HG02623 (cell line): ENCODE measurements at regions not wholly inside any gene's neighbourhood (a gene's known extent, or its start where the extent isn't known, plus 50 kb on each side); places are given as distances from the start of the nearest gene placed in this dataset.

Experiments used
- ATAC-seq: cut with Tn5 transposase; IDR thresholded peaks from one replicate; pipeline ENCODE4 v1.9.1; 2021; ENCODE audit warnings: moderate library complexity; ENCODE audit not compliant: unreplicated experiment

DNA sequence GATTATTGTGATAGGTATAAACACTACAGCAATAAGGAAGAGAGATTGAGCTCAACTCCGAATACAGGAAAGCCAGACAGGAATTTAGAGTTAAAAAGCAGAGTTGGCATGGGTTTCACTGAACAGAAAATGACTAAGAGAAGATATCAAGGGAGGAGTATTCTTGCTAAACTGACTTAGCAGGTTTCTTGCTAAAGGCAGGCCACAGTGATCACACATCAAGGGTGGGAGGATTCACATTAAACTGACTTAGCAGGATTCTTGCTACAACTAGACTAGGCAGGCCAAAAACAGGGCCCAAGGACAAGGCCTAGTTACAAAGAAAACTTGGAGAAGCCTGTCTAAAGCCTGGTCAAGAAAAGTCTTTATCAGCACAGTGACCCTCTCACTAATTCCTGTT, 195.1 kb downstream of the MAGEB5 start:
- no peak for ATAC-seq

DNA sequence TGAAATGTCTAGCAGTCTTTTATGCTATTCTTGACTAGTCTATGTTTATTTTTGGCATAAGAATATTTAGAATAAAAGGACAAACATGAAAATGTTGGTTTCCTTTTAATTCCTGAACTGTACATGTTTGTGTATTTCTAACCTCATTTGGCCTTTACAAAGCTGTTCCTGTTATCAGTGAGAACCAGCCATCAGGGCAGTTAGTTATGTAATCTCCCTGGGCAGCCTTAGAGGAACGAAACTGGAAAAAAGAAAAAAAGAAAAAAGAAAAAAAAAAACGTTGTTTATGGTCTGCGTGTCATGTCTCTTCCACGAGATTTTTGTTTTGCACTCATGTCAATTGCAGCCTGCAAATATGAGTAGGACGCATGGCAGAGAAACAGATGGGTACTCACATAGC, 193.7 kb downstream of the MAGEB5 start:
- ATAC-seq: no peak

DNA sequence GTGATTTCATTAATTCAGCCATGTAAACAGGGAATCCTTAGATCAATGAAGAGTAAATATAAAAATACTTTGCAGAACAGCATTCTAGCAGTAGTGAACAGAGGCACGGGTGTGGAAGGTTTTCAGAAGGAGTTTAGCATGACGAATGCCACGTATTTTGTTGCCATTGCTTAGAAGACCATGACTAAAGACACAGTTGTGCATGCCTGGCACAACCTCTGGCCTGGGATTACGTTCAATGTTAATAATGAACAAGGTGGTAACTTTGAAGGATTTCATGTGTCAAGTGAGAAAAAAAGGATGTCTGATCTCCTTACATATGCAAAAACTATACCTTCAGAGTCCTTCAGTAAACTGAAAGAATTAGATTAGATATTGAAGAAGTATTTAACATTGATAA, 171.9 kb downstream of the MAGEB5 start:
- ATAC-seq: no peak

DNA sequence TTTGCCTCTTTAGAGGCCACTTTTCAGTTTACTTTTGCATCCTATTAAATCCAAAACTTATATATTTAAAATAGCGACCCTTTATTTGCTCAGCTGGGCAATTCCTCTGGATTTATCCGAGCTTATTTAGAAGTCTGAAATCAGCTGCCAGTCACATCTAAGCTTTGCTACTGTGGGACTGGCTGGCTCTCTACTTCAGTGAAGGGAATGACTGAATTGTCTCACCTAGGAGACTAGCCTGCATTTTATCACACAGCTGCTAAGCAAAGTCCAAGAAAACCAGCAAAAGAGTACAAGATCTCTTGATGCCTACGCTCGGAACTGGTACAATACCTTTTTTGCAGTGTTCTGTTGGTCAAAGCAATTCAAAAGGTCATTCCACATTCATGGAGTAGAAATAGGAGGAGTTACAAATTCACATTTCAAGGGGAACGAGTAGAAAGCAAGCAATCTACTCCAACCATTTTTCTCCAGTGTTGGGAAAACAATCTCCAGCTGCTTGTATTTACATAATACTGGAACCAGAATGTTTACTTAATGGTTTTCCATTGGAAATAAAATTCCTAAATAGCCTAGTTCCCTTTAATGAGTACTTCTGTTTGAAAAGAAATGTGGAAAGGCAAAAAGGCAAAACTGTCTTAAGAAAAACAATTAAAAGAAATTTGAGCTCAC, 160.2 kb downstream of the MAGEB5 start:
- no peak for ATAC-seq

DNA sequence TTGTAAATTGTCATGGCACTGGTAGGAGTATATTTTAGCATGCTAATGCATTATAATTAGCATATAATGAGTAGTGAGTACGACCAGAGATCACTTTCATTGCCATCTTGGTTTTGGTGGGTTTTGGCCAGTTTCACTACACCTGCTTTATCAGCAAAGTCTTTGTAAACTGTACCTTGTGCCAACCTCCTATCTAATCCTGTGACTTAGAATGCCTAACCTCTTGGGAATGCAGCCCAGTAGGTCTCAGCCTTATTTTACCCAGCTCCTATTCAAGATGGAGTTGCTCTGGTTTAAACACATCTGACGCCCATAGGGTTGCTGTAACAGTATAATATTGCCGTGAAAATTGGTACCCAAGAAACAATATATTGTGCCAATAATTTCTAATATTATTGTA, 159.4 kb downstream of the MAGEB5 start:
- no peak for ATAC-seq

DNA sequence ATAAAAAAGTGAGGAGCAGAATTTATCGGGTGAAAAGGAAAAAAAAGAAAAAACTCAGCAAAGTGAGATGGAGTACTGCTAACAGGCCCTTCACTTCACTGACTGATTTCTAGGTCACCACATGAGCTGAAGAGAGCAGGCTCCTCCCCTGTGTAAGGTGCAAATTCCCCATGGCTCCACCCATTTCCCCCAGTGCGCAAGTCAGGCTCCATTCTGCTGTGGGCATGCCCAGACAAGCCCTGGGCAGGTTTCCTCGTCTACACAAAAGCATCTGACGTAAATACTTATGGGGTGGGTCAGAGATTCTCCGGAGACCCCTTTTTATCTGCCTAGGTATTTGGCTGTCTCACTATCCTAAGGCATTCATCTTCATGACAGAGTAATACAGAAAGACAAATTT, 157.9 kb downstream of the MAGEB5 start:
- ATAC-seq: no peak

GRCh38 chrX:26352891-26353430, 137.0 kb downstream of the MAGEB5 start:
- no peak for ATAC-seq

DNA sequence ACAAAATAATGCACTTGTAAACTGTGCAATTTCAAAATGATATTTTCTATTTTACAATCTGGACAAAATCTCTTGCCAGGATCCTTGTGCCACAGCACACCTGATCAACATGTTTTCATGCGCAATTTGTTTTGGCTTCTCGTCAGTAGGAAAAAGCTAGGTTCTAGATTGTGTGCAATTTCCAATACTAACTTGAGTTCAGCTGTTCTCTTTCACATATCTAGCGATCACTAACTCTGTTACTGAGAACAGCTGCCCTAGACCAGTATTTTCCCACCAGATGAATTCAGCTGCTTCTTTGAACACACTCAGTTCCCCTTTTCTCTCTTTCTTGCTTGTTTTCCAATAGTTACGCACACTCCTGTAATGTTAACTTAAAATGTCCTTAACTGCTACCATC, 131.2 kb downstream of the MAGEB5 start:
- no peak for ATAC-seq

DNA sequence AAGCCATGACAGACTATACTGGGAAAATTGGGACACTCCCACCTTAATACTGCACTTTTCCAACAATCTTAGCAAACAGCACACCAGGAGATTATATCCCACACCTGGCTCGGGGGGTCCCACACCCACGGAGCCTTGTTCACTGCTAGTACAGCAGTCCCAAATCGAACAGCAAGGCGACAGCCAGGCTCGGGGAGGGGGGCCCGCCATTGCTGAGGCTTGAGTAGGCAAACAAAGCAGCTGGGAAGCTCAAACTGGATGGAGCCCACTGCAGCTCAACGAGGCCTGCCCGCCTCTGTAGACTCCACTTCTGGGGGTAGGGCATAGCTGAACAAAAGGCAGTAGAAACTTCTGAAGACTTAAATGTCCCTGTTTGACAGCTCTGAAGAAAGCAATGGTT, 118.3 kb downstream of the MAGEB5 start:
- ATAC-seq: no peak

- ATAC-seq: no peak
Measured at GRCh38 chrX:26328608-26329319, 112.8 kb downstream of the MAGEB5 start.

GRCh38 chrX:26309262-26309661, 93.3 kb downstream of the MAGEB5 start:
- ATAC-seq: no peak

DNA sequence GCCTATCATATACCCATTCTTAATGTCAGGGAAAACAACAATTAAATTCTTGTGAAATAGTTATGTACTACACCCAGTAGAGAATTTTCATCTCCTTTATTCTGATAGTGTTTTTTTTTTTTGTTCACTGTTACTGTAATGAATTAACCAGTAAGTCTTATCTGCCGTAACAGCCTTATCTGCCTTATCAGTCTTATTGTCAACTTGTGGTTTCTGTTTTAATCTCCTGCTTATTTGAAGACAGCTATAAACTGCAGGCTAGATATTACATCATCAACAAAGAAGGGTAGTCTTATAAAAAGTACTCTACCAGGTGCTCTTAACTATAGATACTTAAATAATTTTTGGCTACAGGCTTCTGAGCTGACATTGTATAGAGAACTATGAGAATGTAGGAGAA, 79.5 kb downstream of the MAGEB5 start:
- no peak for ATAC-seq

GRCh38 chrX:26286836-26287235, 70.9 kb downstream of the MAGEB5 start:
- no peak for ATAC-seq
